OCI-LY7 (cell line): ENCODE measurements at regions not wholly inside any gene's neighbourhood (a gene's known extent, or its start where the extent isn't known, plus 50 kb on each side); places are given as distances from the start of the nearest gene placed in this dataset.

Source experiments
- CTCF ChIP-seq: fragments of 200-600 bp; sonication (generic); conservative IDR thresholded peaks from 2 replicates; pipeline ENCODE4 v1.5.1; 2014; ENCODE audit warnings: mild to moderate bottlenecking, antibody characterized with exemption, low read length, moderate library complexity, mixed read lengths
- EZH2phosphoT487 ChIP-seq: fragments of 200-600 bp; sonication (generic); IDR thresholded peaks from 2 replicates; pipeline ENCODE4 v1.6.1; 2018; ENCODE audit warnings: low read depth, borderline replicate concordance, mild to moderate bottlenecking, mixed run types, antibody characterized with exemption, low read length, moderate library complexity, mixed read lengths

- TF ChIP-seq CTCF (no peak), EZH2phosphoT487 (no peak)
These were observed 191.2 kb upstream of the LNX1 start for GRCh38 chr4:53782458-53782845.
